ENCODE measurements at regions not wholly inside any gene's neighbourhood (a gene's known extent, or its start where the extent isn't known, plus 50 kb on each side); places are given as distances from the start of the nearest gene placed in this dataset.

GRCh38 chr4:127578491-127578890 is 54.3 kb upstream of the INTU start:
- TF ChIP-seq CTCF (IDR thresholded peaks at IDR 0.05; ENCODE audit: low read depth, low read length, missing input control) (no peak), JUND (IDR thresholded peaks at IDR 0.05) (no peak), FOXA1 (IDR thresholded peaks at IDR 0.05) (no peak), SP1 (IDR thresholded peaks at IDR 0.05) (no peak)
